ENCODE measurements at regions not wholly inside any gene's neighbourhood (a gene's known extent, or its start where the extent isn't known, plus 50 kb on each side); places are given as distances from the start of the nearest gene placed in this dataset.
"Not testable (repeated sequence)": the region's sequence is repeated elsewhere in the genome, so short reads cannot be mapped to it uniquely, and the experiment has no call there.

DNA sequence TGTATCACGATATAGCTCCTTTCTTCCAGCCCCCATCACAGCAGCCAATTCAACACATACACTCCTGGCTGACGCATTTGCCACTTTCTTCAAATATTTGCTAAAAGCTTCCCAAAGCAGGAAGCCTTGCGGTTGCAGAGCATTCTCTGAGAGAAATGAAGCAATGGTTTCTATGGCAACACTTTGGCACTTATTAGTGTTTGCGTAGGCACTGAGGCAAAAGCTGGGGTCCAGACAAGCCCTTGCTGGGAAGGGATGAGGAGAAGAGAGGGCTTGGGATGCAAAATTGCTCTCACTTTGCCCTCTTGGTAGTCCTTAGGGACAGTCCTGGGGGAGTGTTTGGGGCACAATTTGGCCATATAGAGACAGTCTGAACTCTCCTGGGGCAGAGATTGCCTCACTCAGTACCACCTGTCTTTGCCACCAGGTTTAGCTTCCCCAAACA, 55.0 kb upstream of the PAK3 start:
- DNase-seq (ENCODE audit: low read depth in 1 of 2, low spot score in 1 of 2): no peak

DNA sequence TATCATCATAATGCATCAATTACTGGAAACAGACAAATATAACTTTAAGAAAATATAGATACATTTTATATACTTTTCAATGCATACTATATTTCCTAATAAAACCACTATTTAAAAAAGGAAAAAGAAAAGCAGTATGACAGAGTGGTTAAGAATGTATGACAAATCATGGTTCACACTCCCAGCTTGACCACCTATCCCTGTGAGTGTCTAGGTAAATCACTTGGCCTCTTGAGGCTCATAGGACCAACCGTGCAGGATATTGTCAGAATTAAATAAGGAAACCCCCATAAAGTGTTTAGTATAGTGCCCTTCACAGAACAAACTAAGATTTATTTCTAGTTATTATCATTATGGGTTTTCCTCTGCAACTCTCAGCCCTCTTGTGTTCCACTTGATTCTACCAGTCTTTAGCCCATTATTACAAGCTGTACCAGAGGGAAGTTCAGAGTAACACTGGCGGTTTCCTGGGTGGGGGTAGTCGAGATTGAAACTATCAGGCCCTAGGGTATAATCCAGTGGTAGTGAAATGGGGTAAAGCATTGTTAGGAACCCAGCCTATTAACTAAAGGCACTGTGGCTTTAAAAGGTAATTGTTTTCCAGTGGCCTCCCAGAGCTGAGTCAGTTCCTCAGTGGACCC, 55.5 kb upstream of the PAK3 start:
- no peak for DNase-seq (ENCODE audit: low read depth in 1 of 2, low spot score in 1 of 2)

DNA sequence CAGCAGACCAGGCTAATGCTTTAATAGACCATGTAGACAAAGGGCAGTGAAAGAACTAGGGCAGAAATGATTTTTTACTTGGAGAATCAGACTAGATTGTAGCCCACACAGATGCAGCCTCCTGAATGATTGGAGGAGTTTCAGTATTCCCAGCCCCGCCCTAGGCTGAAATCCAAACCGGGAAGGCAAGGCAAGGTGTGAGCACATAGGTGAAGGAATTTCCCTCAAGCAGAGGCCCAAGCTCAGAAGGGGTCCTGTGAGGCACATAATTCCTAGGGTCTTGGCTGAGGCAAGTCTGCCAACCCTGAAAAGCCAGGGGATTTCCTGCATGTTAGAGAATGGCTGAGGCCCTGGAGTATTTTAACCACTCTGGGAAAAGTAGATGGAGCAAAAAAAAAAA, 56.4 kb upstream of the PAK3 start:
- DNase-seq (ENCODE audit: low read depth in 1 of 2, low spot score in 1 of 2): no peak

DNA sequence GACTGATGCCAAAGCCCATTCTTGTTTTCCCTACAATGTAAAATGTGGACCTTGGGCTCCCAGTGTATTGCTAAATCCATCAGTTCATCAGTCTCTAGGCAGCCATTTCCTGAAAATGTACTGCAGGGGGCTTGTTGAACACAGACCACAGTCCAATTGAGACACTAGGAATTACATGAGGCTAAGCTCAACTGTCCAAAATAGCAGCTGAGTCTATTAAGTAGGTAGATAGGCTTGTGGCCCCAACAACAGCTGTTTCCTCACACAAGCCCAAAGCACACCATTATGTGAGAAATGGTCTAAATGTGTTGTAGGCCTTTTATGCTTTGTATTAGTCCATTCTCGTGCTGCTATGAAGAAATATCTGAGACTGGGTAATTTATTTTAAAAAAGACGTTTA, 60.0 kb upstream of the PAK3 start:
- no peak for DNase-seq (ENCODE audit: low read depth in 1 of 2, low spot score in 1 of 2)

DNA sequence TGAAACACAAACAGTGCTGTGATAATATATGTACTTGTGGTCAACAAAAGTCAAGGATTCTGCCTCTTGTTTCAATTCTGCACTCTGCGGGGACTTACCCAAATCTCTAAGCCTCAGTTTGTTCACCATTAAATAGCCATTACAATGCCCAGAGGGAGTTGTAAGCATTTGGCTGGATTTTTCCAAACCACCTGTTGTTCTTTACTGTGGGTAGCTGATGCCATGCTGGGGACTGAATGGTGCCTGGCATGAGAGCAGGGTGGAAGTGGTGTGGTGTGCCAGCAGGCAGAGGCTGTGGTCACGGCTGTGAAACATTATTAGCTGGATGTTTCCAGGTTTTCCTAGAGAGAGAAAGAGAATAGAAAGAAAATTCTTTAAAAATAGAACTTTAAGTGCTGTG, 60.7 kb upstream of the PAK3 start:
- no peak for DNase-seq (ENCODE audit: low read depth in 1 of 2, low spot score in 1 of 2)

DNA sequence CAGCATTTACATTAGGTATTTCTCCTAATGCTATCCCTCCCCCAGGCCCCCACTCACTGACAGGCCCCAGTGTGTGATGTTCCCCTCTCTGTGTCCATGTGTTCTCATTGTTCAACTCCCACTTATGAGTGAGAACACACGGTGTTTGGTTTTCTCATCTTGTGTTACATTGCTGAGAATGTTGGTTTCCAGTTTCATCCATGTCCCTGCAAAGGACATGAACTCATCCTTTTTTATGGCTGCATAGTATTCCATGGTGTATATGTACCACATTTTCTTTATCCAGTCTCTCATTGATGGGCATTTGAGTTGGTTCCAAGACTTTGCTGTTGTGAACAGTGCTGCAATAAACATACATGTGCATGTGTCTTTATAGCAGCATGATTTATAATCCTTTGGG, 73.0 kb upstream of the PAK3 start:
- DNase-seq (ENCODE audit: low read depth in 1 of 2, low spot score in 1 of 2): not testable (repeated sequence)

DNA sequence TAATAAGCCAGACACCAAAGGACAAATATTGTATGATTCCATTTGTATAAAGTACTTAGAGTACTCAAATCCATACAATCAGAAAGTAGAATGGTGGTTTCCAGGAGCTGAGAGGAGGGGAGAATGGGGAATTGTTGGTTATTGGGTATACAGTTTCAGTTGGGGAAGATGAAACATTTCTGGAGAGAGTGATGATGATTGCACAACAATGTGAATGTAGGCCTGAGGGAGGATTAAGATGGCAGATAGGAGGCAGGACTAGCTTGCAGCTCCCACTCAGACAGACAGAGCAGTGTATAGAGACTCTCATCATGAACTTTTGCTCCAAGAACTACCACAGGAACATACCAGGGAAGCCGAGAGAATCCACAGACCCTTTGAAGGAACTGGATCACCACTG, 75.7 kb upstream of the PAK3 start:
- no peak for DNase-seq (ENCODE audit: low read depth in 1 of 2, low spot score in 1 of 2)

DNA sequence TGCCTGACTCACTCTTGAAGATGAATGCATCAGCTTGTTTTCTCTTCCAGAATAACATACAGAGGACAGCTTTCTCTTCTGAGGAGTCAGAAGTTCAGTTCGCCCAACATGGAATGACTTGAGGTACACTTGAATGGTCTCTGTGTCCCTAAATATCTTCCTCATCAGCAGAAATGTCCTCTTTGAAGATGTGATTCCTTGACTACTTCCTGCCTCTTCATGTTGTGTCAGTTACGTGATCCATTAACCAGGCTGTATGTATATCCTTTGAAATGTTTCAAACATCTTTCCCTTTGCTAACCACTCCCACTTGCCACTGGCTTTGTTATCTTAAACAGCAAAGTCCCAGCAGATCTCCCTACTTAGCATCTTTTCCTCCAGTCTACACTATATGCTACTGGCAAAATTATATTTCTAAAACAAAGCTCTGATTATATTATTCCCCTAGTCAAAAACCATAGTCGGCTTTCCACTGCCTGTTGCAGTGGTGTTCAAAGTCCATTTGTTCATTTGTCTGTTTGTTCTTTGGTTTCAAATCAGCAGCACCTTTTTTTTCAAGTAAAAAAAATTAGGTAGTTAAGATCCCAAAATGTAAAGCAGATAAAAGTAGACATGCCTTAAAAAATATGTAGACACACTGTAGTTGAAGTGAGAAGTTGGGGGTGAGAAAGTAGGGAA, 82.1 kb upstream of the PAK3 start:
- DNase-seq (ENCODE audit: low read depth in 1 of 2, low spot score in 1 of 2): no peak

DNA sequence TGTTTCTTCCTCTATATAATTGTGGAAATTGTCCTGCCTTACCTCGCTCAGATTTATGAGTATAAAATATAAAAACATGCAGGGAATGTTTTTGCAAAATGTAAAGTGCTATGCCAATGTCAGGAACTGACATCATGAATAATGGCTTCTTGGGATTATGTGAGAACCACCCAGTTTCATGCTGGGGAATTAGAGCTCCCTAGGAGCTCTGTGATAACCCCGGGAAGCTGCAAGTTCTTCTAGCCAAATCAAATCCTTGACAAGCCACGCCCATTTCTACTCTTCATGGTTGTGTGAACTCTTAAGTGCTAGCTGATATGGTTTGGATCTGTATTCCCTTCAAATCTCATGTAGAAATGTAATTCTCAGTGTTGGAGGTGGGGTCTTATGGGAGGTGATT, 85.9 kb upstream of the PAK3 start:
- no peak for DNase-seq (ENCODE audit: low read depth in 1 of 2, low spot score in 1 of 2)

DNA sequence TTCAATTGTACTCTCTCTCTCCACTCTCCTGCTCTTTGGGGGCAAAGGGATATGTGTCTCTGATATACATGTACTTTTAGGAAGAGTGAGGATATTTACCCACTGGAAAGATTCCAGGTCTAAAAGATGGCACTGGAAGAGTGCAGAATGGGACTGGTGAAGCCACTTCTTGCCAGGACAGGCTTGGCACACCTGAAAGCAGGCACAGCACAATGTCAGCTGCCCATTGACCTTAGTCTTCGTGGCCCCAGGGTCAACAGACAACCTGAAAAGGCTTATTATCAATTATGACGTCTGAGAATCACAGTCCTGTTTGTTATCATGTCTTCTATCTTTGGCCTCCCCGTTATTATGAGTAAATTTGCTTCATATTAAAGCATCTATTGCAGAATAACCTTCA, 86.7 kb upstream of the PAK3 start:
- DNase-seq (ENCODE audit: low read depth in 1 of 2, low spot score in 1 of 2): no peak

DNA sequence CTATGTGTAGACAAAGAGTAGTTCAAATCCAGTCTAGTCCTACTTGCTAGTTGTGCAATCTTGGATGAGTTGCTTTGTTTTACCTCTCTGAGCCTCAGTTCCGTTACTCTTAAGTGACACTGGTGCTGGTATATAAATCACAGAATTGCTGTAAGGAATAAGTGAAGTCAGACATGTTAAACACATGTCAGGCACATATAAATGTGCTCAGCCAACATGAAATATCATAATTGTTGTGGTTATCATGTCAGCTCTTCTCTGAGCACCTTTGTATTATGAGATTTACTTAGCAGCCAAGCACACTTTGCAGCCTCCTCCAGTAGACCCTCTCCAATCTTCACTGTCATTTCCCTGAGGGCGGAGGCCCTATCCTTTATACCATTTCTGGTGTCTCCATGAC, 87.9 kb upstream of the PAK3 start:
- DNase-seq (ENCODE audit: low read depth in 1 of 2, low spot score in 1 of 2): no peak

DNA sequence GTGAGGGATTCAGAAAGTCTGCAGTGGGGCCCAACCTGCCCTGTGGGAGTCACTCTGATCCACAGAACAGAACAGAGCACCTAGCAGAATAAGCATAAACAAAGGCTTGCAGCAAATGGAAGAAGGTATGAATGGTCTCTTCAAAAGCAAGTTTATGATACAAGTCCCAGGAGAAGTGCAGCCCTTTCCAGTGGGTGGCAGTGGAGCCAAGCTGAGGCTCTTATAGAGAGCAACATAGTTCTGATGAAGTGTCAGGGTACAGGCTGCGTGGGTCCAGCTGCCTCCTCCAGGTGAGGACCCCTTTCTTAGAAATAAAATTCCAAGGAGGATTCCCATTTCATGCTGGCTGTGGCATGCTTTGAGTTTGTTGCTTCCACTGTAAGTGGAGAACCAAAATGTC, 88.8 kb upstream of the PAK3 start:
- no peak for DNase-seq (ENCODE audit: low read depth in 1 of 2, low spot score in 1 of 2)

DNA sequence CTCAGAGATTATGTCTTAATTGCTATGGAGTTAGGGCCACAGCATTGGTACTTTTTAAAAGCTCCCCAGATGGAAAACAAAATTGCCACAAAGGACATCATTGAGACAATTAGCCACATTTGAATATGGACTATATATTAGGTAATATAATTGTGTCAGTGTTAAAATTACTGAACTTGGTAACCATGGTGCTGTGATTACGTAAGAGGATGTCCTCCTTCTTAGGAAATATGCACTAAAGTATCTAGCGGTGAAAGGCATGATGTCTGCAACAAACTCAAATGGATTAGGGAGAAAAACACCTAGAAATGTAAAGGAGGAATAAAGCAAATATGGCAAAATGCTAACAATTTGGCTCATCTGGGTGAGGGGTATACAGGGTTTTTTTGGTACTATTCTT, 89.9 kb upstream of the PAK3 start:
- DNase-seq (ENCODE audit: low read depth in 1 of 2, low spot score in 1 of 2): no peak

DNA sequence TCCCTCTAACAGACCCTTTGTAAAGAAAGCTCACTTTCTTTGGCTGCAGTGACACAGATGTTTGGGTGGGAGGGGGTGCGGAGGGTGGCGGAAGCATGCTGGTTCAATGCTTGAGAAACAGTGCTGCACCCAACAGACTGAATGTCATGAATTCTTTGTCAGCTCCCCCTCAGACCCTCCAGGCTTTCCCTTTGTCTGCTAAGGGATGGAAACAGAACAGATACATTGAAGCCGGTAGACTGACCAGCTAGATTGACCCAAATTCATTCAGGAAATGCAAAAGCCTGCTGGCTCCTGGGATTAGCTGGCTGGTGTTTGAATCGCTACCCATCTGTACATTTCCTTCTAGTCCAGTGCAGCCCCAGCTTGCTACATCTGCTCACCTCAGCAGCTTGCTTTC, 90.8 kb upstream of the PAK3 start:
- no peak for DNase-seq (ENCODE audit: low read depth in 1 of 2, low spot score in 1 of 2)

DNA sequence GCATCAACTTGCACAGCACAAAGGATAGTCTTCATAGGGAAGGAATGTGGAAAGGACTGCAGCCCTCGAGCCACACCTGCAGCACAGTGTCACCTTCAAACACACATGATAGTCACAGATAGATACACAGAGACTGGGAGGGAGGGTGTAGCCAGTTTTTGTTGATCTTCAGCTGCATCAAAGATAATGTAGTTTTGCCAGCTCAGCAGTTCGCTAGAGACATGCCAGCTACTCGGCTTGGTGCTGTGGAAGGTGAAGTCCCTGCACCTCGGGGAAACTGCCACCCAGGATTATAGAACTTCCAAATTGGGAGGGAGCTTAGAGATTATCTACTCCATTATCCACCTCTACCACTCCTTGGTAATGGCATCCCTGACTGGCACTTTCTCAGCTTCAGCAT, 92.9 kb upstream of the PAK3 start:
- DNase-seq (ENCODE audit: low read depth in 1 of 2, low spot score in 1 of 2): no peak

DNA sequence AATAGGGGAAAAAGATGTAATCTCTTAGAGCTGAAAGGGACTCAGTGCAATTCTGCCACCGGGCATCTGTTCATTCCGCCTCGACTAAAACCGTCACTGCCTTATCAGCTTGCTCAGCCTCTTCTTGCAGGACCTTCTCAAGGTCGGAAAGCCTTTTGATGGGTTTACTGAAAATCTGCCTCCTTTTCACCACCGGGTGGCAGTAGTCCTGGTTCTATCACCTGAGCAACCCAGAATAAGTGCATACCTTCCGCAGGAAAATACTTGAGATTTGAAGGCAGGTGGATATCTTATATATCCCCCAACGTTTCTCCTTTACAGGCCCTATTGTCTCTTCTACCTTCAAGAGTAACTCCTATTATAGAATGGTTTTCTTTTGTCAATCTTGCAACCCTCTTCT, 103.4 kb upstream of the PAK3 start:
- DNase-seq (ENCODE audit: low read depth in 1 of 2, low spot score in 1 of 2): peak in 1 of 2 donors; percentile 1

DNA sequence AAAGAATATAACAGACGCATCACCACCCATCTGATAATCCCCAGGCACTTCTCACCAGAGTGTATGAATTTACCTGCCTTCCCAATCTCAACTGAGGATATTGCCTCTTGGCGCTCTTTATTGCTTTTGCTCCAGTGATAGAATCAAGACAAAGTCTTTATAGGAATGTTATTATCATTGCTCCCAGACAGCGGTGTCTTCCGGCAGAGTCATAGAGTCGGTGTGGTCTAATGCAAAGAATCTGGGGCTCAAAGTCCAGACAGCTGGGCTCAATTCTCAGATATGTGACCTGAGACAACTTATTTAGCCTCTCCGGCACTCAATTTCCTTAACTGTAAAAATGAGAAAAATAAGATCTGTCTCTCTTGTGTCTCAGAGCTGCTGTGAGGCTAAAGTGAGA, 106.1 kb upstream of the PAK3 start:
- DNase-seq (ENCODE audit: low read depth in 1 of 2, low spot score in 1 of 2): no peak

DNA sequence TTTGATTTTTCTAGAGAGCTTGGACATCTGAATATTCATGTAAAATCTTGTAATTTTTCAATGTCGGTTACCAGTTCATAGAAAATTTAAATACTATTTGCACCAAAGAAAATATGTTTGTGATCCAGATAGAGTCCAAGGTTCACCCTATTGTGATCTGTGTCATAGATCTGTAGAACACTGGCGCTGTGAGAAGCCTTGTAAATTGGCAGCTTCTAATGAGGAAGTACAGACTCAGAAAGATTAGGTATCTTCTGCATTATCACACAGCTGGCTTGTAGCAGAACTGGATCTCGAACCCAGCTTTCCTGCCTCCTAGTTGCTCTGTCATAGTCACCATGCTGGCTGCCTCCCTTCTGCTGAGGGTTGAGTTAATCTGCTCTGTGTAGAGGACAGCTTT, 106.5 kb upstream of the PAK3 start:
- no peak for DNase-seq (ENCODE audit: low read depth in 1 of 2, low spot score in 1 of 2)

DNA sequence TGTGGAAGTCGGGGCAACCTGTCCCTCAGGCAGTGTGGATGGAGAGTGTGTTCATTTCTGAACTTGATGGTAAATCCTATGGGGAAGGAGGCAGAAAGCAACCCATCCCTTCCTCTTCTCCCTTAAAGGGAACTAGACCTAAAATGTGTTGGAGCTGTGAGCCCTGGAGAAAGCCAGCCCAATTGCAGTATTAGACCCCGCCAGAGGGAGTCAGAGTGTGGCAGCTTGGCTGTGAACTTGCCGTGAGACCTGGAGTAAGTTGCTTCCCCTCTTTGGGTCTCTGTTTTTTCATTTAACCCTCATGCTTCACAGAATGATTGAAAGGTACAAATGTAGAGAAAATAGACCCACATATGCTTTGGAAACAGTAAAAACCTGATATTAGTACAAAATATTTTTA, 108.7 kb upstream of the PAK3 start:
- no peak for DNase-seq (ENCODE audit: low read depth in 1 of 2, low spot score in 1 of 2)

DNA sequence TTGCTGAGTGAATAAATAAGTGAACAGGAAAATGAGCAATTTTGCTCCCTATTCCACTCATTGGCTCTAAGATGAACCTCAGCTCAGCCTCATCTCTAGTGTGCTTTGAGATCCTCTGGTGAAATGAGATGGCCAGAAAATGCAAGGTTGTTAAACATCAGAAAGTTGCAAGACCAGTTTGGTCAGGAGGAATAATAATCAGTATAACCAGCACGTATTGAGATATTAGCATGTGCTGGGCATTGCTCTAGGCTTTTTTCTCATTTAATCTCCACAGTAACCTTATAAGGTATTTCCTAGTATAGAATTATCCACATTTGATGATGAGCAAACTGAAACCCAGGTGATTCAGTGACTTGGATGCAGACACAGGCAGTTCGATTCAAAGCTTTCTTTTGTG, 110.5 kb upstream of the PAK3 start:
- DNase-seq (ENCODE audit: low read depth in 1 of 2, low spot score in 1 of 2): no peak

DNA sequence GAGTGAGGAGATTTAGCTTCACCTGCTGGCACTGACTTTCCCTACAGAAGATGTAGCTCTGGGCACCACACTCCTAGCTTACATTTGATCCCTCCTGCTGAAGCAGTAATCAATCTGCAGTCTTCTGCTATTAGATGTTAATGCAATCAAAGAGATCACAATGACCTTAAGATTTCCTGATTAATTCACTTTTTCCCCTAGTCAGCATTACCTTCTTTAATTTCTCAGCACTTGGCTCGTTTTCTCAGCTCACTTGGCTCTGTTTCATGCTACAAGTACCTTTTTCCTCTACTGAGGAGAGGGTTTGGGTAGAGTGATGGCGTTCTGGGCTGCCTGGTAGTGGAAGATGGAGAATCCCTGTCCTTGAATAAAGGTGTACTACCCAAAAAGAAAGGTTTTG, 113.0 kb upstream of the PAK3 start:
- DNase-seq (ENCODE audit: low read depth in 1 of 2, low spot score in 1 of 2): no peak

DNA sequence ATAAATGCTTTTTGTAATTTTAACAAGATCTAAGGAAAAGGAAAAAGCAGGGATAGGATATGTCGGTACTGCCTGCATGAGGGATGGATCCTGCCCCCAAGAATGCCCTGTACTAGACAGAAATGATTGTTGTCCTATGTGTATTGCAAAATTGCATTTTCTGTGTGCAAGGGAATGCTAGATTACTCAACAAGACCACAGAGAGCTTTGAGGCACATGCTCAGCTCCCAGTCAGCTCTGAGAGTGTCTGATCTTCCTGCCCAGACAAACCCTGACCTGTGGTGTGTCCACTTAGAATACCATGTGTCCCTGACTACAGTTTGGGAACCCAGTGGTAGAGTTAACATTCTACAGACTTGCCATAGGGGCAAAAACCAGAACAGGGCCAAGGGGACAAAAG, 129.2 kb upstream of the PAK3 start:
- no peak for DNase-seq (ENCODE audit: low read depth in 1 of 2, low spot score in 1 of 2)

DNA sequence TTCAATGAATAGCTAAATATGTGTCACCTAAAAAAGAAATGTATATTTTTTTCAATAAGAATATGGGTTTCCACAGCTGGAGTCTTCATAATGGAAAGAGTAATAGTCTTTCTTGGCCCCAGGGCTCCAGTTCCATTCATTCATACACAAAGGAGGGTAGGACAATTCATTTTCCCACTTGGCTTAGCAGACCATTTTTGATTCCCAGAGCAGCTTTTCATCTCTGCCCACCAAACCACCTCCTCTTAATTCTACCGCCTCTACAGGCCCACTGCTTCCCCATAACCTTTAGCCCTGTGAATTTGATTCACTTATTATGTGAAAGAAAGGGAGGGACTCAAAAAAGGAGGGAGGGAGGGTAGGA, 129.9 kb upstream of the PAK3 start:
- no peak for DNase-seq (ENCODE audit: low read depth in 1 of 2, low spot score in 1 of 2)

Measured in stimulated activated CD4-positive, alpha-beta T cell treated with anti-CD3 and anti-CD28 coated beads, Interleukin-15, amount 100 ng/mL, for 1 hour (primary cell).